ENCODE measurements at regions not wholly inside any gene's neighbourhood (a gene's known extent, or its start where the extent isn't known, plus 50 kb on each side); places are given as distances from the start of the nearest gene placed in this dataset.

- no peak for TF ChIP-seq CTCF (conservative IDR thresholded peaks at IDR 0.05)
- no peak overlapping the region for H3K4ac ChIP-seq (ENCODE audit: low read depth, low read length)
- no peak overlapping the region for H3K56ac ChIP-seq (ENCODE audit: insufficient read length, low read depth, low read length)
- no peak overlapping the region for H2BK20ac ChIP-seq (ENCODE audit: low read depth, low read length, poor library complexity, severe bottlenecking)
- H3K9me3 ChIP-seq (ENCODE audit: control insufficient read depth, low read depth, low read length) = no peaks in the 10 kb centered on the region
- H3K27ac ChIP-seq (ENCODE audit: insufficient read length, low read depth, low read length) = no peak overlapping the region
- no peak for DNase-seq
- H2AFZ ChIP-seq (ENCODE audit: low read length) = no peak overlapping the region
- no peaks in the 10 kb centered on the region; a peak in 1 of 5 replicates for H3K9me3 Mint-ChIP-seq
- no peaks in the 10 kb centered on the region for H3K4me1 Mint-ChIP-seq
- no peaks in the 10 kb centered on the region for H4K20me1 ChIP-seq (ENCODE audit: control insufficient read depth, insufficient read depth, insufficient read length)
- H3K9ac ChIP-seq (ENCODE audit: extremely low read depth, insufficient read length, low read length) = no peak overlapping the region
- H3K14ac ChIP-seq (ENCODE audit: insufficient read depth, low read length) = no peak overlapping the region
- H3K23me2 ChIP-seq (ENCODE audit: insufficient read length, low read depth, low read length, poor library complexity, severe bottlenecking) = no peaks in the 10 kb centered on the region
- no peak overlapping the region for H3T11ph ChIP-seq (ENCODE audit: low read length)
- no peak overlapping the region for H3K4me3 Mint-ChIP-seq
- H3K79me1 ChIP-seq (ENCODE audit: insufficient read depth, low read depth, low read length, poor library complexity, severe bottlenecking) = no peaks in the 10 kb centered on the region
- no peak overlapping the region for H4K91ac ChIP-seq (ENCODE audit: insufficient read length, low read depth, low read length)
- no peak overlapping the region for H2BK5ac ChIP-seq (ENCODE audit: insufficient read length, low read length)
- no CpG with 5 or more reads among the region's 2 CpGs for WGBS (ENCODE audit: extremely low coverage, insufficient read length, low lambda C conversion rate)
- no peak overlapping the region for H4K8ac ChIP-seq (replicated peaks; ENCODE audit: insufficient read length, low read depth, low read length)
- no peak overlapping the region for H2BK15ac ChIP-seq (ENCODE audit: low read depth, low read length)
- no peaks in the 10 kb centered on the region for H3K79me2 ChIP-seq (ENCODE audit: insufficient read depth, low read length)
- no peaks in the 10 kb centered on the region for H3K27me3 Mint-ChIP-seq (ENCODE audit: low read depth)
- H2BK12ac ChIP-seq (ENCODE audit: insufficient read length, low read depth, low read length) = no peak overlapping the region
- H4K5ac ChIP-seq (ENCODE audit: insufficient read length, low read depth, low read length) = no peak overlapping the region
- no peak overlapping the region for H2AK5ac ChIP-seq (ENCODE audit: insufficient read length, low read length)
- no peak overlapping the region for H3K4me2 ChIP-seq (ENCODE audit: insufficient read depth, insufficient read length, low read length)
- H2BK120ac ChIP-seq (ENCODE audit: low read depth, low read length, poor library complexity, severe bottlenecking) = no peak overlapping the region
- H3K18ac ChIP-seq (ENCODE audit: insufficient read length, low read depth, low read length) = no peak overlapping the region
- no peak overlapping the region for H3K27ac Mint-ChIP-seq
- H3K36me3 Mint-ChIP-seq (ENCODE audit: insufficient read depth in 1 of 3, low read depth in 3 of 3) = no peaks in the 10 kb centered on the region
- no peaks in the 10 kb centered on the region for H3K27me3 ChIP-seq (ENCODE audit: insufficient read depth, low read length)
- H3K23ac ChIP-seq (ENCODE audit: insufficient read length, low read depth, low read length) = no peak overlapping the region
- no peaks in the 10 kb centered on the region for H3K4me1 ChIP-seq (ENCODE audit: insufficient read depth, low read length)
These were observed 799.7 kb downstream of the RPS29 start for GRCh38 chr14:48786498-48786897.

All from H9 (cell line).